Kidney tubule cell (primary cell): ENCODE measurements at regions not wholly inside any gene's neighbourhood (a gene's known extent, or its start where the extent isn't known, plus 50 kb on each side); places are given as distances from the start of the nearest gene placed in this dataset.
"Not testable (repeated sequence)": the region's sequence is repeated elsewhere in the genome, so short reads cannot be mapped to it uniquely, and the experiment has no call there.

Experiments used
- DNase-seq: peaks from one replicate; pipeline ENCODE4 v3.0.0-alpha.2; 2018; ENCODE audit warnings: low spot score

GRCh38 chr4:126593626-126594025 is 1039.1 kb upstream of the INTU start:
- no peak for DNase-seq

DNA sequence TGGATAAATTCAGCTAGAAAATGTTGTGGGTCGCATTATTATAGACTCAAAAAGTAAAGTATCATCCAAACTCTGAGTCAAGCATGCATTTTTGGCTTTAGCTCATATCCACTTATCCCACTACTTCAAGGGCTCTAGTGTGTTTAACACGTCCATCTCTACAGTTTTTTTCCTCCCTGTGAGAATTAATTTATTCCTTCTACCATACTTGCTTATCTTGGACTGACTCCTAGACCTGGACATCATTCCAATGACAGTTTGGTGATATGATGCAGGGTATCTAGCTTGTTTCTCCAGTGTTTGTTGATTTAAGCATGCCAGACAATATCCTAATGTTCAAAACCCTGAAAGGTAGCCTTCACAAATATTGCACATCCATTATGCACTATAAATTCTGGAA is 1037.1 kb upstream of the INTU start:
- DNase-seq = no peak

DNA sequence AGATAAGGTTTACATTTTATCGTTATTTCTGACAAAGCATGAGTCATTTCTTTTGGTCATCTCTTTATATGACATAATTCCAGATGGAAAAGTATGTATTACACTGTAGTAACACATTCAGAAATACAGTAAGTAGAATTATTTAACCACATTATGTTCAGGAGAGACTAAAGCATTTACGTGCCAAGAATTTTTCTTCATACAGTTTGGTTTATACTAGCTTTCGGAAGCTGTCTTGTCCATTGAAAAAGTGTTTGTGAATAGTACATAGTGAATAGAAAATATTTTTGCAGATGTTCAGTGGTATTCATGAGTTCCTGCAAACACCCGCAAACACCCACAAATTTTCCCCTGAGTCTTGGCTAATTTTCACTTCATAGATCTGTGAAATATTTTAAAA is 1033.0 kb upstream of the INTU start:
- DNase-seq = no peak

DNA sequence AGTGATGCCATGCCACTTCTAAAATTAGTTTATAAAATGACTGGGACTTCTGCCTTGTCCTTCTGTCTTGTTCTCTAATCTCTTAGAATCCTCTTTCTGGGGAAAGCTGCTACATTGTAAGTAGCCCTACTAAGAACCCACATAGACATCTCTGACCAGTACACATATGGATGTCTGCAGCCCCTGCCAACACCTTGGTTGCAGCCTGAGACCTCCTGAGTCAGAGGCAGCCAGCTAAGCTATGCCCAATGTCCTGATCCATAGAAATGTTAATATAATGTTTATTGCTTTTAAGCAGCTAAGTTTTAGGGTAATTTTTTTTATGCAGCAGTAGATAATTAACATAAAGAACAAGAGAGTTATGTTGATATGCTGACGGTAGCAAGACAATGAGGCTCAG is 1029.5 kb upstream of the INTU start:
- no peak for DNase-seq

DNA sequence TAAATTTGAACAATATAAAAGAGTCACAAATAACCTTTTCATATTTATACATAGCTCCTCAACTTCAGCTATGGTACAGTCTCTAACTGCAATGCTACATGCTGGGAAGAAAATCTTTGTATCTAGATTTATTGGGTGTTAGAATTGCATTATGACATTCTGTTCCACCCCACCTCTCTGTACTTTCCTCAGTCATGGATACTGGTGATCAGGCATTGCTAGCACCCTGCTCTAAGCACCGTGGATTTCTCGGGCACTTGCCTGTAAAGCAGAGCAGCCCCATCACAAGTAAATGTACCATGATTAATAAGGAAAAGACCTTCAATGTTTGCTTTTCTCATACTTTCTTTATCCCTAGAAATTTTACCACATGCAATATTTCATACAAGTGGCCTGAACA is 1028.9 kb upstream of the INTU start:
- DNase-seq = no peak

- DNase-seq = peak; percentile 25
These were observed 1028.4 kb upstream of the INTU start for GRCh38 chr4:126604268-126604867.

- DNase-seq = no peak
These were observed 1021.8 kb upstream of the INTU start for GRCh38 chr4:126610933-126611332.

GRCh38 chr4:126611900-126612299 is 1020.9 kb upstream of the INTU start:
- no peak for DNase-seq

DNA sequence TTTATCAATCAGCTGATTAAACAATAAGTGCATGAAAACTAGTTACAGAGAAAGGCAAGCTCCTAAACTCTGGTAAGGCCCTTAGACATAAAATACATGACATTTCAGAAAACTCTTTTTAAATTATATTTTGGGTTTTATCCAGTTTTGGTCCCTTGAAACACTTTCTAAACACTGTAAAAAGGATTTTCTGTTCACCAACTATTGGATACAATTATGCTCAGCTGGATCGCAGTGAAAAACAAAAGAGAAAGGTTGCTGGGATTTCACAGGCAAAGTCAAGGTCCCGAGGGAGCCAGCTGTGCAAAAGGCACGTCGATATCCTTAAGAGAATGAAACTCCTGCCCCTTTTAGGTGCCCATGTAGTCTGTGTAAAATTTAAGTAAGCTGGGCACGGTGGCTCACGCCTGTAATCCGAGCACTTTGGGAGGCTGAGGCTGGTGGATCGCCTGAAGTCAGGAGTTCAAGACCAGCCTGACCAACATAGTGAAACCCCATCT is 1018.4 kb upstream of the INTU start:
- DNase-seq = no peak

GRCh38 chr4:126616795-126617194 is 1016.0 kb upstream of the INTU start:
- no peak for DNase-seq

DNA sequence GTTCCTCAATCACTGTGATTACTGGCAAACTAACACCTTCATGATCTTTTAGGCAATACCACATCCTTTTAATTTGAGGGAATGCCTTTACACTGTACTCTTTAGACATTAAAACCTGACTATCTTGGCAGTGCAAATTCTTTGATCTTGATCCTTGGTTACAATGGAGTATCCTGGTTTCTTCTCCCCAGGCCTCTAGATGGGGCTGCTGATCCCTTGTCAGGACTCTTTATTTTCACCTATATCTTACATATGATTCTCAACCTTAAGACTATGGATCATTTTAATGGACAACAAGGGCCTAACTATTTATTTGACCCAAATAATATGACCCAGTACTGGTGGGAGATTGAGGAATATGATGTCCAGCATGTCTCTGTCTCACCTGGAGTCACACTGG is 1005.5 kb upstream of the INTU start:
- DNase-seq = peak; percentile 4

- no peak for DNase-seq
These were observed 1003.8 kb upstream of the INTU start for GRCh38 chr4:126628933-126629332.

DNA sequence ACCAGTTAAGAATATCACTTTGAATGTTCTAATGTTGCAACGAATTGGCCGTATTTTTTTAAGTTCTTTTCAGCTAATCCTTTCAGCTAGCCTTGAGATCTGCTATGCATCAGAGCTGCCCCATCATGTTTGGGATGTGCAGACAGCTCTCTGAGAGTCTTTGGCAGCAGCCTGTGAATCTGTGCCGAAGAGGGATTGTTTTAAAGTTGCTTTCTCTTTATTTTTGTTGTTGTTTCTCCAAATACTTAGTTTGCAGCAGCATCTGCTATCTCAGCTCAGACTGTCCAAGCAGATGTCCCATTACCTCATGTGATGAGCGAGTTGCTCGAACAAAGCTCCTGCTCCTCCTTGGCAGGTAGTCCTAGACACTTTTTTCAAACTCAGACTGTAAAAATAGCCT is 1002.5 kb upstream of the INTU start:
- no peak for DNase-seq

- DNase-seq = no peak
These were observed 999.5 kb upstream of the INTU start for GRCh38 chr4:126633306-126633705.

DNA sequence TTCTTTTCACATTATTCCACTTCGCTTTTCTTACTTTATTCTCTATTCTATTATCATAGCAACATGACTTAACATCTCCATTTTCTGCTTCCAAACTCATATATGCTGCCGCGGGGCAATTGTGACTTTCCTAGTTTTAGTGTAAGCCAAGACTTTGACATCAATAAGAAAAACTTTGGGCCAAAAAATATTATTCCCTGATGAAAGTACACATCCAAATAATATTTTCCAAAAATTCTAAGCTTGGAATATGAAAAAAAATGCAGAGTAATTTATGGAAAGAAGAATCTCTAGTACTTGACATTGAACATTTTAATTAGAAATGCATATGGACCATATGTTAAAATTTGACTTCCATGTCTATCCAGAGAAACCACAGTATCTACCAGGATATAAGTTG is 995.1 kb upstream of the INTU start:
- DNase-seq = no peak

- no peak for DNase-seq
These were observed 985.4 kb upstream of the INTU start for GRCh38 chr4:126647320-126647719.

DNA sequence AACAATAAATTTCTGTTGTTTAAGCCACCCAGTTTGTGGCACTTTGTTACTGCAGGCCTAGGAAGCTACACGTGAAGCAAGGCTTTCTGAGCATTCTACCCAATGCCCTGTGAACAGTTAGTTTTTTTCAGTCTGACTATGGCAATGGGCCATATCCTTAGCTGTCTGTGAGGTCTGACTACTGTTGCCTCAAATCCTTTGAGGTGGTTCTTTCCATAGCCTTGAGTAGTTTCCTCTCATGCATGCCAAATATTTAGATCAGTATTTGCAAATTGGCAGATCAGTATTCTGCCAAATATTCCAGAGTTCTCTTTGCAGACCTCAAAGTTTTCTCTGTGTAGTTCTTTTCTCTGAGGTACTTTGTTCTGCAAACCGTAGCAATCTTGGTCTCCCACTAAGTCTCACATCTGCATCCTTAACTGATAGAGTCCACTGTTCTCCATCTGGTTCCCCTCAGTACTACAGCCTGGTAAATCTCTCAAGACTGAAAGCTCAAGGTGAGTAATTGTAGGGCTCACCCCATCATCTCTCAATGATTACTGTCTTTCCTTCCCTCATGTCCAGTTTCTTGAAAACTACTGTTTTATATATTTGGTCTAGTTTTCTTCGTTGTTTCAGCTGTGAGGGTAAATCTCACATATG is 984.9 kb upstream of the INTU start:
- no peak for DNase-seq

GRCh38 chr4:126658411-126658810 is 974.3 kb upstream of the INTU start:
- DNase-seq = no peak

DNA sequence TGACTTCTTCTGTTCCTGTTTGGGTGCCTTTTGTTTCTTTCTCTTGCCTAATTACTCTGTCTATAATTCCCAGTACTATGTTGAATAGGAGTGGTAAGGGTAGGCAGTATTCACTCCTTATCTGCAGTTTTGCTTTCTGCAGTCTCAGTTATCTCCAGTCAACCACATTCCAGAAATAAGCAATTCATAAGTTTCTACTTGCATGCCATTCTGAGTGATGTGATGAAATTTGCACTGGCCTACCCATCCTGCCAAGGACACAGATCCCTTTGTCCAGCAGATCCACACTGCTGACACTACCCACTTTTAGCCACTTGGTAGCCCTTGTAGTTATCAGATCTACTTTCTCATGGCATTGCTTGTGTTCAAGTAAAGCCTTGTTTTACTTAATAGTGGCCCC is 971.6 kb upstream of the INTU start:
- DNase-seq = no peak

GRCh38 chr4:126664839-126665238 is 967.9 kb upstream of the INTU start:
- no peak for DNase-seq

GRCh38 chr4:126670038-126670437 is 962.7 kb upstream of the INTU start:
- not testable (repeated sequence) for DNase-seq

DNA sequence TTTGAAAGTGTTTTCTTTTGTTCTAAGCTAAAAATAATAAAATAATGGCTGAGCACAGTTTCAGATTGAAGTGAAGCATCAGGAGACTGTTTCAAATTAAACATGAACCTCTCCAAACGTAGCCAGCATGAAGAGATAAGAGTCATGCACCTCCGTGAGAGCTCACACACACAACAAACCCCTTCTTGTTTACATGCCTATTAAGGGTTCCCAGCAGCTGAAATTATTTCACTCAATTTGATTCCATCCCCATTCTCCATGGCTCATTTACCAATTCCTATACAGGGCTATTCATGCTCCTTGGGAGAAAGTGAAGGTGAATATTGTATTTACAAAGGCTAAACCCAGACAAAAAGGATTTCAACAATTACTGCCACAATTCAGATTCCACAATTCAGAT is 954.1 kb upstream of the INTU start:
- DNase-seq = no peak

DNA sequence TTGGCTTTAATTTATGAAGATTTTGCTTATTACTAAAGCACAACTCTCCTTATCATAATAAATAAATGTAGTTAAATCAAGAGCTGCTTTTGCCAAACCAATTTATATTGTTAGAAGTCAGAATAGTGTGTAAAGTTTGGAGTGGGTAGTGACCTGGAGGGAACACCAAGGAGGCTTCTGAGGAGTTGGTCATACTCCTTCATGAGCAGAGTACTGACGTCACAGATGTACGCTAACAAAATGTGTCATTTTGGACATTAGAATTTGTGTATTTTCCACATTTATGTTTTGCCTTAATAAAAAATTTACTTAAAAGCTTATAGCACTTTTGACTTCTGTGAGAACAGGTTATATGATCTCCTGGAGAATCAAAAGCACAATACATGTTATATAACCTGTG is 953.5 kb upstream of the INTU start:
- DNase-seq = no peak

- no peak for DNase-seq
These were observed 950.5 kb upstream of the INTU start for GRCh38 chr4:126682250-126682649.
